Progenitor cell of endocrine pancreas (in vitro differentiated cells): ENCODE measurements at regions not wholly inside any gene's neighbourhood (a gene's known extent, or its start where the extent isn't known, plus 50 kb on each side); places are given as distances from the start of the nearest gene placed in this dataset.

Source experiments
- DNase-seq: peaks from one replicate; pipeline ENCODE4 v3.0.0; 2021; ENCODE audit warnings: low spot score; ENCODE audit not compliant: unreplicated experiment
- H3K27ac Mint-ChIP-seq: 2 replicates; pipeline ENCODE4 v1.8.0; 2021; ENCODE audit warnings: mild to moderate bottlenecking, moderate library complexity, mixed read lengths
- H3K27me3 Mint-ChIP-seq: 2 replicates; pipeline ENCODE4 v1.8.0; 2021; ENCODE audit warnings: mixed read lengths
- H3K36me3 Mint-ChIP-seq: 2 replicates; pipeline ENCODE4 v1.8.0; 2022; ENCODE audit warnings: mixed read lengths; ENCODE audit not compliant: insufficient read depth
- H3K4me1 Mint-ChIP-seq: 2 replicates; pipeline ENCODE4 v1.8.0; 2021; ENCODE audit warnings: low read depth, mixed read lengths
- H3K4me3 Mint-ChIP-seq: 2 replicates; pipeline ENCODE4 v1.8.0; 2021; ENCODE audit warnings: low read depth, mild to moderate bottlenecking, moderate library complexity, mixed read lengths
- H3K9me3 Mint-ChIP-seq: 2 replicates; pipeline ENCODE4 v1.8.0; 2021; ENCODE audit warnings: low read depth, mixed read lengths
- TF ChIP-seq, protein P1 (sequence below): fragments of 200-600 bp; sonication (generic); IDR thresholded peaks from one replicate; pipeline ENCODE4 v1.5.0; 2021; ENCODE audit warnings: antibody characterized with exemption, mild to moderate bottlenecking; ENCODE audit not compliant: unreplicated experiment

DNA sequence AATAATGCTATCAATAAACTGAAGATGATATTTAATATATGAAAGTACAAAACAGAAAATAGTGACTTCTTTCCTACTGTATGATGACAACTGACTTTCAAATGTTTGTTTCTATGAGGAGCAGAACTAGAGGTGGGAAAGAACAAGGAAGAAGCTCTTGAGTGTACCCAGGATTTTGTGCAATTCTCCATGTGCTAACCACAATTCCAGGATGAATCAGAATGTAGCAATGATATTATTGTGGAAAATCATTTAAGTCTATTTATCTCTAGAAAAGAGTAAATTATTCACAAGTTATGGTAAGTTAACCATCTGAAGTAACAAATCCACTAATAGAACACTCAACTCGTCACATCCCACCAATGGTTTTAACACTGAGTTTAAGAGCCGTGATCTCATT is 324.1 kb upstream of the EMCN start:
- no peaks in the 10 kb centered on the region for H3K4me1 Mint-ChIP-seq
- H3K4me3 Mint-ChIP-seq: no peak overlapping the region
- TF ChIP-seq, protein P1, sequence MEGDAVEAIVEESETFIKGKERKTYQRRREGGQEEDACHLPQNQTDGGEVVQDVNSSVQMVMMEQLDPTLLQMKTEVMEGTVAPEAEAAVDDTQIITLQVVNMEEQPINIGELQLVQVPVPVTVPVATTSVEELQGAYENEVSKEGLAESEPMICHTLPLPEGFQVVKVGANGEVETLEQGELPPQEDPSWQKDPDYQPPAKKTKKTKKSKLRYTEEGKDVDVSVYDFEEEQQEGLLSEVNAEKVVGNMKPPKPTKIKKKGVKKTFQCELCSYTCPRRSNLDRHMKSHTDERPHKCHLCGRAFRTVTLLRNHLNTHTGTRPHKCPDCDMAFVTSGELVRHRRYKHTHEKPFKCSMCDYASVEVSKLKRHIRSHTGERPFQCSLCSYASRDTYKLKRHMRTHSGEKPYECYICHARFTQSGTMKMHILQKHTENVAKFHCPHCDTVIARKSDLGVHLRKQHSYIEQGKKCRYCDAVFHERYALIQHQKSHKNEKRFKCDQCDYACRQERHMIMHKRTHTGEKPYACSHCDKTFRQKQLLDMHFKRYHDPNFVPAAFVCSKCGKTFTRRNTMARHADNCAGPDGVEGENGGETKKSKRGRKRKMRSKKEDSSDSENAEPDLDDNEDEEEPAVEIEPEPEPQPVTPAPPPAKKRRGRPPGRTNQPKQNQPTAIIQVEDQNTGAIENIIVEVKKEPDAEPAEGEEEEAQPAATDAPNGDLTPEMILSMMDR: no peak
- DNase-seq: no peak
- no peaks in the 10 kb centered on the region for H3K27me3 Mint-ChIP-seq
- H3K27ac Mint-ChIP-seq: no peak overlapping the region
- H3K36me3 Mint-ChIP-seq: no peaks in the 10 kb centered on the region
- H3K9me3 Mint-ChIP-seq: peaks cover 3% of the 10 kb centered on the region

- H3K9me3 Mint-ChIP-seq: peaks cover 6% of the 10 kb centered on the region
- no peaks in the 10 kb centered on the region for H3K27me3 Mint-ChIP-seq
- no peak overlapping the region for H3K4me3 Mint-ChIP-seq
- no peak overlapping the region for H3K27ac Mint-ChIP-seq
- no peak for DNase-seq
- TF ChIP-seq, protein P1: no peak
- H3K4me1 Mint-ChIP-seq: no peaks in the 10 kb centered on the region
- H3K36me3 Mint-ChIP-seq: no peaks in the 10 kb centered on the region
These were observed 321.9 kb upstream of the EMCN start for GRCh38 chr4:100839712-100840111.

- Mint-ChIP-seq H3K27ac (no peak overlapping the region), H3K4me1 (no peaks in the 10 kb centered on the region), H3K27me3 (no peaks in the 10 kb centered on the region), H3K36me3 (no peaks in the 10 kb centered on the region), H3K9me3 (peaks cover 6% of the 10 kb centered on the region), H3K4me3 (no peak overlapping the region)
- DNase-seq: no peak
- TF ChIP-seq, protein P1: no peak
These were observed 320.5 kb upstream of the EMCN start for GRCh38 chr4:100838286-100838685.

- Mint-ChIP-seq H3K4me3 (no peak overlapping the region), H3K27me3 (no peaks in the 10 kb centered on the region), H3K27ac (no peak overlapping the region), H3K36me3 (no peaks in the 10 kb centered on the region), H3K9me3 (peaks cover 6% of the 10 kb centered on the region), H3K4me1 (no peaks in the 10 kb centered on the region)
- TF ChIP-seq, protein P1: no peak
- no peak for DNase-seq
These were observed 319.1 kb upstream of the EMCN start for GRCh38 chr4:100836929-100837328.

DNA sequence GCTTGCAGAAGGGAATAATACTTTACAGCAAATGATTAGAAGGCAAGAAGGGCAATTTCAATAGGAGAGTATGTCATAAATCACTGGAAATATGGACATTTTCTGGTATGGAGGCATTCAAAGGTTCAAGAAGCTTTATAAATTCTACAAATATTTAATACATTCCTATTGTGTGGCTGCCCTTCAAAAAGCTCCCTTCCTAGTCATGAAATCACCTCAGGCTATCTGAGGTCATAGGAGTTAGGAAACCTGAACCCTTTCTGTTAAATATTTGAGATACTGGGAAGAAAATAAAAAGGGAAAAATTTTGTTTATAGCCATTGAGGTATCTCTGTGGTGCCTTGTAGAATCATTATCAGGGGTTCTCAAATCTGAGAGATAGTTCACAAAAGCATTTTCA is 316.8 kb upstream of the EMCN start:
- Mint-ChIP-seq H3K27ac (no peak overlapping the region), H3K36me3 (no peaks in the 10 kb centered on the region), H3K4me1 (no peaks in the 10 kb centered on the region), H3K4me3 (no peak overlapping the region), H3K27me3 (no peaks in the 10 kb centered on the region), H3K9me3 (peaks cover 18% of the 10 kb centered on the region)
- TF ChIP-seq, protein P1: no peak
- DNase-seq: no peak
